Kidney (tissue), 13 donors: ENCODE measurements at regions not wholly inside any gene's neighbourhood (a gene's known extent, or its start where the extent isn't known, plus 50 kb on each side); places are given as distances from the start of the nearest gene placed in this dataset.

Source experiments
- DNase-seq, 5 donors: peaks; one replicate each; pipeline ENCODE4 v3.0.0-alpha.2; 2013 to 2020
- FAIRE-seq: peaks from 2 replicates; lab custom pipeline; 2012; peaks lifted over from hg19 to GRCh38; lab: Jason Lieb, UNC
- H3K27ac ChIP-seq, 2 donors: one replicate each; pipeline ENCODE4 v1.7.0; 2013; ENCODE audit warnings: low read depth in 2 of 2, low read length in 2 of 2, inconsistent platforms in 1 of 2
- H3K27me3 ChIP-seq: one replicate; pipeline ENCODE4 v1.7.1; 2013; ENCODE audit warnings: low read length, inconsistent platforms; ENCODE audit not compliant: control insufficient read depth, insufficient read depth
- H3K36me3 ChIP-seq, 3 donors: one replicate each; pipeline versions ENCODE4 v1.7.0 to v1.7.1; 2013; ENCODE audit warnings: low read length in 3 of 3, control low read depth in 1 of 3, inconsistent platforms in 1 of 3; ENCODE audit not compliant: insufficient read depth in 3 of 3, control insufficient read depth in 2 of 3
- H3K4me1 ChIP-seq, 3 donors: one replicate each; pipeline versions ENCODE4 v1.7.0 to v1.7.1; 2013; ENCODE audit warnings: low read length in 3 of 3, inconsistent platforms in 1 of 3, low read depth in 1 of 3; ENCODE audit not compliant: control insufficient read depth in 2 of 3, insufficient read depth in 2 of 3
- H3K4me3 ChIP-seq, 3 donors: one replicate each; pipeline versions ENCODE4 v1.7.0 to v1.8.1; 2013; ENCODE audit warnings: low read length in 3 of 3, control low read depth in 1 of 3, inconsistent platforms in 1 of 3
- H3K9ac ChIP-seq, 3 donors: one replicate each; pipeline versions ENCODE4 v1.7.0 to v1.7.1; 2013; ENCODE audit warnings: low read length in 3 of 3, control low read depth in 1 of 3, inconsistent platforms in 1 of 3
- H3K9me3 ChIP-seq, 3 donors: one replicate each; pipeline versions ENCODE4 v1.7.0 to v1.7.1; 2013; ENCODE audit warnings: low read length in 3 of 3, control low read depth in 1 of 3, inconsistent platforms in 1 of 3; ENCODE audit not compliant: control insufficient read depth in 2 of 3, insufficient read depth in 1 of 3
- CTCF ChIP-seq: IDR thresholded peaks from 3 replicates; pipeline ENCODE4 v1.5.1; 2012; ENCODE audit warnings: mild to moderate bottlenecking, moderate library complexity, borderline replicate concordance; ENCODE audit not compliant: insufficient read depth; ENCODE audit errors: extremely low read depth
- intact Hi-C: fragments of 100-400 bp; cut with DNase I; formaldehyde crosslinking; loops from one replicate; pipeline ENCODE4 v1.11.1; 2022
- donor health status: control.
- donor health status: control.
- donor health status: control.
- donor health status: control.
- donor health status: control.
- donor health status: DM: yes; HTN: yes; CAD: no.
- donor health status: Normal renal cell carcinoma (clear cell type).

DNA sequence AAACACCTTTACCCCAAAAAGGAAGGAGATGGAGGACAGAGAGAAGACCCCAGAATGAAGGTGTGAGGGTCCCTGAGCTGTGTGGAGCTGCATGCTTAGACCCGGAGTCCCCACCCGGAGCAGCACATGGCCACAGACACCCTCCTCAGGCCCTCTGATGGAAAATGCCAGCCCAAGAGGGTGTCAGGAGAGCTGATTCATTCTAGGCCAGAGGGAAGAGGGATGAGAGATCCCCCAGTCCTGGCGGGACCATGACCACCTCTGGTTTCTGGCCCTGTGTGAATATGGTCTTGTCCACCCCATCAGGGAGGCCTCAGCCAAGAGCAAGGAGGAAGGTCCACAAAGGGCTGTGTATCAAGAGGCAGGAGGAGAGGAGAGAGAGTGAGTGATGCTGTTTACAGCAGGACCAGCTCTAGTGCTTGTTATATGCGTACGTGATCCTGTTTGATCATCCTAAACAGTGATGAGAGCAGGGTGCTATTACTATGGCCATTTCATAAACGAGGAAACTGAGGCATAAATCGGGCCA is 186.6 kb upstream of the HAAO start:
- intact Hi-C loops: loop anchor here (10.0 kb wide), 2 partner anchors 256 to 506 kb away; no protein-coding TSS in a partner anchor
- no peak for FAIRE-seq
- no peak for DNase-seq
- H3K27me3 ChIP-seq: no peaks in the 10 kb centered on the region
- no peaks in the 10 kb centered on the region for H3K36me3 ChIP-seq
- no peaks in the 10 kb centered on the region for H3K9me3 ChIP-seq
- no peak for TF ChIP-seq CTCF
- H3K9ac ChIP-seq: no peak overlapping the region
- no peak overlapping the region for H3K27ac ChIP-seq
- no peak overlapping the region for H3K4me3 ChIP-seq
- peaks cover 6 to 23% (median 14%) of the 10 kb centered on the region in 3 donors for H3K4me1 ChIP-seq

- Histone ChIP-seq H3K27me3 (no peaks in the 10 kb centered on the region), H3K9me3 (no peaks in the 10 kb centered on the region), H3K36me3 (no peaks in the 10 kb centered on the region), H3K4me3 (no peak overlapping the region), H3K4me1 (peaks cover 6 to 23% (median 14%) of the 10 kb centered on the region in 3 donors), H3K9ac (no peak overlapping the region), H3K27ac (no peak overlapping the region)
- intact Hi-C loops: loop anchor here (10.0 kb wide), 2 partner anchors 256 to 506 kb away; no protein-coding TSS in a partner anchor
- FAIRE-seq (no peak), DNase-seq (no peak)
- TF ChIP-seq CTCF: no peak
Observed at GRCh38 chr2:42978175-42978886, 185.9 kb upstream of the HAAO start.

DNA sequence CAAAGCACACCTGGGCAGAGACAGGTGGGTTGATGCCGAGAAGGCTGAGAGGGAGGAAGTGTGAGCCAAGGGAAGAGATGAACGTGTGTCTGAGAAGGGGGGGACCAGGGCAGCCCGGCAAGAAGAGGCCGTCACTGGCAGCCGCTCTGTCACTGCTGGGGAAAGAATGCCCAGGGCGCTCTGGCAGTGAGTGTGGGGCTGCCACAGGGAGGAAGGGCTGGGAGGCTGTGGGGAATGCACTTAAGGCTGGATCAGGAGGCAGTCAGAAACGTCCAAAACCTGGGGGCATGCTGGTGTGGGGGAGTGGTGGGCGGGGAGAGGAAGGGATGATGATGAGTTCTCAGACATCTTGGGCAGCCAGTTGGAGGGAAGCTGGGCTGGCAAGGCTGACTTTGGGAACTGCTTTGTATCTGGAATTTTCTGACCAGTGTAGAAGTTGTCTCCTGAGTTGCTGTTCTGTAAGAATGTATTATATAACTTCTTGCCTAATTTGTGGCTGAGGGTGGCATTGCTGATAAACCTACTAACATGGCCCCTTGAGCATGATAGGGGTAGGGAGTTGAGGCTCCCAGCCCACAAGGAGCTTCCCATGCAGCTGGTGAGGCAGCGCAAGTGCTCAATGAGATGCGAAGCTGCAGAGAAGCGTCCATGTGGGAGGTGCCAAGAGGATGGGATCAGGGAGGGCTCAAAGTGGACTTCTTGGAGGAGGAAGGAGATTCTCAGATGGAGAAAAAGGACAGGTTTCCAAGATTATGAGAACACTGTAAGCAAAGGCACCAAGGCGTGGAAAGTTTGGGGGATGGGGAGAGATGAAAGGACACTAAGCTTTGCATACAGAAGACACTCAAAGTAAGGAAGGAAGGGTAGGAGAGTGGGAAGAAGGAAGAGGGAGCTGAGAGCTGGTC is 185.1 kb upstream of the HAAO start:
- Histone ChIP-seq H3K36me3 (no peaks in the 10 kb centered on the region), H3K27me3 (no peaks in the 10 kb centered on the region), H3K27ac (no peak overlapping the region), H3K4me1 (peaks cover 6 to 23% (median 14%) of the 10 kb centered on the region in 3 donors), H3K4me3 (no peak overlapping the region), H3K9ac (no peak overlapping the region), H3K9me3 (no peaks in the 10 kb centered on the region)
- peak in 1 of 5 donors; percentile 37 for DNase-seq
- no peak for TF ChIP-seq CTCF
- intact Hi-C loops: loop anchor here (10.0 kb wide), 2 partner anchors 257 to 507 kb away; no protein-coding TSS in a partner anchor
- FAIRE-seq: no peak
